T47D (cell line): ENCODE measurements at regions not wholly inside any gene's neighbourhood (a gene's known extent, or its start where the extent isn't known, plus 50 kb on each side); places are given as distances from the start of the nearest gene placed in this dataset.

Source experiments
- DNase-seq, 2 experiments: peaks; one replicate each; pipeline versions ENCODE4 v3.0.0 to v3.0.0-alpha.2; 2011 to 2012; ENCODE audit warnings: low read depth in 1 of 2, low spot score in 1 of 2
- JUND ChIP-seq: IDR thresholded peaks from 2 replicates; pipeline ENCODE4 v1.6.1; 2012; ENCODE audit warnings: low read depth
- in situ Hi-C: cut with HindIII; loops from 2 replicates; pipeline ENCODE4 v1.10.0; 2016; ENCODE audit warnings: low sequenced_read_pairs, low pct_unique_long_range_greater_than_20kb

DNA sequence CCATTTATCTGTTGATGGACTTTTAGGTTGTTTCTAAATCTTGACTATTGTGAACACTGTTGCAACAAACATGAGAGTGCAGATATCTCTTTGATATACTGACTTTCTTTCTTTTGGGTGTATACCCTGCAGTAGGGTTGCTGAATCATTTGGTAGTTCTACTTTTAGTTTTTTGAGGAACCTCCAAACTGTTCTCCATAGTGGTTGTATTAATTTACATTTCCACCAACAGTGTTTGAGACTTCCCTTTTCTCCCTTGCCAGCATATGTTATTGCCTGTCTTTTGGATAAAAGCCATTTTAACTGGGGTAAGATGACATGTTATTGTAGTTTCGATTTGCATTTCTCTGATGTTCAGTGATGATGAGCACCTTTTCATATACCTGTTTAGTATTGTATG, 330.0 kb downstream of the DDX10 start:
- in situ Hi-C loops: no loop called here
- DNase-seq: no peak
- TF ChIP-seq JUND: no peak

DNA sequence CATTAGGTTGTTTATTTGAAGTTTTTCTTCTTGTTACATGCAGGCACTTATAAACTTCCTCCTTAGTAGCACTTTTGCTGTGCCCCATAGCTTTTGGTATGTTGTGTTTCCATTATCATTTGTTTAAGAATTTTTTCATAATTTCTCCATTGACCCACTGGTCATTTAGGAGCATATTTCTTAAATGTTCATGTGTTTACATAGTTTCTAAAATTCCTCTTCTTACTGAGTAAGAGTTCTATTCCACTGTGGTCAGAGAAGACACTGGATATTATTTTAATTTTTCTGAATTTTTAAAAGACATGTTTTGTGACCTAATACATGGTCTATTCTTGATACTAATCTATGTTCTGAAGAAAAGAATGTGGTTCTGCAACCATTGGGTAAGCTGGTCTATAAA, 333.0 kb downstream of the DDX10 start:
- no peak for DNase-seq
- TF ChIP-seq JUND: no peak
- in situ Hi-C loops: no loop called here

DNA sequence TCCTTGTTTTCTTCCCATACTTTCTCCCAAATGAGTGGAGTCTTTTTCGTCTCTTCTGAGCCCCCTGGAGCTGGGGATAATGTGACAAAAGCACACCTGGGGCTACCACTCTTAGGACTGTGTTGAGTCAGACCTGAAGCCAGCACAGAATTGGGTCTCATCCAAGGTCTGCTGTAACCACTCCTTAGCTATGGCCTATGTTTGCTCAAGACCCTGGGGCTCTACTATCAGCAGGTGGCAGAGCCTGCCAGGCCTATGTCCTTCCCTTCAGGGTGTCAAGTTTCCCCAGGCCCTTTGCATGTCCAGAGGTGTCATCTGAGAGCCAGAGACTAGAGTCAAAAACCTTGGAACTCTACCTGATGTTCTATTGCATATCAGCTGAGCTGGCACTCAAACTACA, 335.7 kb downstream of the DDX10 start:
- in situ Hi-C loops: no loop called here
- no peak for DNase-seq
- no peak for TF ChIP-seq JUND

DNA sequence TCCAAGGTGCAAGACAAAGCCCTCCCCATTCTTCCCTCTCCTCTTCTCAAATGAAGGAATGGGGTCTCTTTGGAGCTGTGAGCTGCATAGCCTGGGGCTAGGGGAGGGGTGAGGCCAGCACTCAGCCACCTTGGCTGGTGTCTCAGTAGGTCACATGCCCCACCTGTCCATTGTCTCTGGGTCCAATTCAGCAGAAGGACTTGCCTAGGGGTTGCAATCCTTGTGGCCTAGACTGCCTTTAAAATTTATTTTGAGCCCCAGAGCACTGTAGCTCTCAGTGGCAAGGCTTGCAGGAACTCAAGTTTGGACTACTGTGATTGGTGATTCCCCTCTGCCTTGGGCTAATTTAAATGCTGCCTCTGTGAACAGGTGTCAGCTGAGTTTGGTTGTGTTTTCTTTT, 336.7 kb downstream of the DDX10 start:
- no peak for TF ChIP-seq JUND
- in situ Hi-C loops: no loop called here
- no peak for DNase-seq

DNA sequence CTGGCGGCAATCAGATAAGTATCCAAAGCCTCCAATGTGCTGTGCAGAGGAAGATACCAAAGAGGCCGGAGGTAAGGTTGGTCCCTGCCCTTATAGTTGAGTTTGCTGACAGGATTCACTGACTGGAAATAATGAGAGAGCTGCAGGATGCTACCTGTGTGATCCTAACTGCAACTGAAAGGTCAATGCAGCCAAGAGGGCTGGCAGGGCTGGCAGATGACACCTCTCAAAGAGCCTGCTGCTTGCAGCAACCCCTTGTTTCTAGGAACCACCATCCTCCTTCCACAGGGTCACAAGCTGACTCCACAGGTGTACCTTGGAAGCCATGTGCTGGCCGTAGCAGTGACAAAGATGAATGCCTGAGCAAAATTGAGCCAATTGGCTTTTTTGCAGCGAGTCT, 348.1 kb downstream of the DDX10 start:
- no peak for DNase-seq
- TF ChIP-seq JUND: no peak
- in situ Hi-C loops: no loop called here

DNA sequence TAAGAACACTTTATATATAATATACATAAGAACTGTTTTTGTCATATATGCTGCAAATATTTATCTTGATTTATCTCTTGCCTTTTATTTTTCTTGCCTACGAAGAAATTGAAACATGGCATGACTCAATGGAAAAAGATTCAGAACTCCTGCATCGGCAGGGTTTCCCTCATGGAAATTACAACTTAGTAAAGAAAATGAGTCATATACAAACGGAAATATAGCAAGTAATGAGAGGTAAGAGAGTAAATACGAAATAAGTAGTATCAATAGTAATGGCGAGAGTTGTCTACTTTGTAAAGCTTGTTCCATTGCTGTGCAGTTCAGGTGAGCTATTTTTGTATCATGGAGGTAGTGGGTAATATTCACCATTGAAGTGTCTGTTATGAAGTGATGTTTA, 350.4 kb downstream of the DDX10 start:
- TF ChIP-seq JUND: no peak
- in situ Hi-C loops: no loop called here
- no peak for DNase-seq

DNA sequence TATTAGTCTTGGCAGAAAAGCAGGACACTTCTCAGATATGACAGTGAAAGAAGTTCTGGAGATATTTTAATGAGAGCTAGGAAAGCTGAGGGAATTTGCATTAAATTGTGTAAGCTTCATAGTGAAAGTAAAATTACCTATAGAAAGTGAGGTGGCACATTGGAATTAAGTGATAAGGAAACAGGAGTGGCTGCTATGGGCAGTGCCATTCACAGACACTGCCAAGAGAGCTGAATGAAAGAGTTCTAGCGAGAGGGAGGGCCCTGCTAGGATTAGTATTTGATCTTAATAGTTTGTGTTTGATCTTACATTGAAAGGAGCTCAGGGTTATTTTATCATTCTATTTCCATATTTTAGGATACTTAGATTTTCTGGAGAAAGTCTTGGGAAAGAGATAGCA, 351.9 kb downstream of the DDX10 start:
- in situ Hi-C loops: no loop called here
- no peak for DNase-seq
- TF ChIP-seq JUND: no peak

DNA sequence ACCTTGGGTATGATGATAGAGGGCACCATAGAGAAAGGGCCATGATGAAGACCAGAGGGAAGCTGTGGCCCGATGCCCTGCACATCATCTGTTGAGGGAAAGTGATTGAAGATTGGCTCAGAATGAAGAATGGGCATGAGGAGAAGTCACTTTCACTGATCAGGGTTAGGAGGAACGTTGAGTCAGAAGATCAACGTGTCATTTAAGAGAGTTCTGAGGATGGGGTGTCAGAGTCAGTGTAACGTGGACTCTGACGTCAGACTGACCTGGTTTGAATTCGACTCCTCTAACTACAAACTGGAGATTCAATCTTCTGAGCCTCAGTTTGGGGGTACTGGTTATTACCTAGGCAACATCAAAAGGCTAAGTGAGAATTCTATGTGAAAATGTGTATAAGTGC, 352.6 kb downstream of the DDX10 start:
- no peak for TF ChIP-seq JUND
- in situ Hi-C loops: no loop called here
- no peak for DNase-seq

DNA sequence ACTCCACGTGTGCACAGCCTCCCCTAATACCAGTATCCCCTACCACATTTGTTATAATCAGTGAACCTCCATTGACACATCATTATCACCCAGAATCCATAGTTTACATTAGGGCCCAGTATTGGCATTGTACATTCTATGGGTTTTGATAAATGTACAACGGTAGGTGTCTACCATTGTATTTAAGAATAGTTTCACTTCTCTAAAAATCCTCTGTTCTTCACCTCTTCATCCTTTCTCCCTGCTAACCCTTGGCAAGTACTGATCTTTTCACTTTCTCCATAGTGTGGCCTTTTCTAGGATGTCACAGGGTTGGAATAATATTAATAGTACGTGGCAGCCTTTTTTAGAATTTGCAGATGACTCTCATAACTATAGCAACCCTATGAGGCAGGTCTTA, 353.8 kb downstream of the DDX10 start:
- in situ Hi-C loops: no loop called here
- DNase-seq: no peak
- TF ChIP-seq JUND: no peak

DNA sequence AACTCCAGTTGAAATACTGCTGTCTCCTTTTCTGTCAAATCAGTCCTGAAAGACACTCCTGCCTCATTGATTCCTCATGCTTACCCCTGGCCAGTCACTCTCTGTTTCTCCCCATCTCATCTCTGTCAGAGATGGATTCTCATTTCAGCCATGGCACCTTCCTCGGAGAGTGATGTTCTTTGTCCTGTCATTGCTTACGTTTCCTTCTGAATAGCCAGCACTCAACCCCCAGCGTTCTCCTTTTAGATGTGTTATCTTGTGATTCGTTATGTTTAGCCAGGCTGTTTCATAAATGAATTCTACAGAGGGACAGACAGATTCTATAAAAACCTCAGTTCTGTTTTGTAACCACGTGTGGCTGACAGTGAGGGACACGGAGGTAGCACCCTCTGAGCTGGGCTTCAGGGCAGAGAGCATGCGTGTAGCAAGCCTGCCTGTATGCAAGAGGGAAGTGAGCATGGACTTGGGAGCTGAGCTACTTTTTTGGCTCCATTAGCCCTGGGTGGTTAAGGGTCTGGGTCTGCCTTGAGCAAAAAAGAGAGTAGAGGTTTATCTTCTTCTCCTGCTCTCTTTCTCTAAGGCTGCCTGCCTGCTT, 354.6 kb downstream of the DDX10 start:
- in situ Hi-C loops: no loop called here
- no peak for DNase-seq
- no peak for TF ChIP-seq JUND

DNA sequence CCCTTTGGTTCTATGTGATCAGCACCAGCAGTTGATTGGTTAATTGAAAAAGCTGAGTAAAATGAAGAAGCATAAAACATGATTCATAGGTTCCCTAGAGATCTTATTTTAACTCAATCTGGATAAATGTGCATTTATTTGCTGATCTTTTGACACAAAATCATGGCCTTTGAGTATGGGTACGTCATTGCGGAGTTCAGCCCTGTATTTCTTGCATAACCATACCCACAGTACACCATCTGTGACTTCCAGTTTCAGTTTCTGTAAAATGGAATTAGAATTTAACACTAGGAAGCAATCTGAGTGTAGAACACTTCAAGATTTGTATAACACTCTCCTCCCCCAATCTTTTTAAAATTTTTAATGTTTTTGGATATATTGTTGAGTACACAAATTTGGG, 358.2 kb downstream of the DDX10 start:
- in situ Hi-C loops: no loop called here

DNA sequence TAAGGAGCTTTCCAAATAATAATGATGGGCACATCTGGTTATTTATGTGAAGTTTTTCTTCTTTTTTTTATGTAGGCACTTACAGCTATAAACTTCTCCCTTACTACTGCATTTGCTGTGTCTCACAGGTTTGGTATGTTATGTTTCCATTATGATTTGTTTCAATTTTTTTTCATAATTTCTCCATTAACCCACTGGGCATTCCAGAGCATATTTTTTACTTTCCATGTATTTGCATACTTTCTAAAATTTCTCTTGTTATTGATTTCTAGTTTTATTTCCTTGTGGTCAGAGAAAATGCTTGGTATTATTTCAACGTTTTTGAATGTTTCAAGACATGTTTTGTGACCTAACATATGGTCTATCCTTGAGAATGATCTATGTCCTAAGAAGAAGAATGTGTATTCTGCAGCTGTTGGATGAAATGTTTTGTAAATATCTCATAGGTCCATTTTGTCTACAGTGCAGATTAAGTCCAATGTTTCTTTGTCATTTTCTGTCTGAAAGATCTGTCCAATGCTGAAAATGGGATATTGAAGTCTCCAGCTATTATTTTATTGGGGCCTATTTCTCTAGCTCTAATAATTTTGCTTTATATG, 362.1 kb downstream of the DDX10 start:
- in situ Hi-C loops: no loop called here
- no peak for TF ChIP-seq JUND
- DNase-seq: no peak

More for the DNA sequence above, 358.2 kb downstream of the DDX10 start:
- no peak for TF ChIP-seq JUND
- no peak for DNase-seq

DNA sequence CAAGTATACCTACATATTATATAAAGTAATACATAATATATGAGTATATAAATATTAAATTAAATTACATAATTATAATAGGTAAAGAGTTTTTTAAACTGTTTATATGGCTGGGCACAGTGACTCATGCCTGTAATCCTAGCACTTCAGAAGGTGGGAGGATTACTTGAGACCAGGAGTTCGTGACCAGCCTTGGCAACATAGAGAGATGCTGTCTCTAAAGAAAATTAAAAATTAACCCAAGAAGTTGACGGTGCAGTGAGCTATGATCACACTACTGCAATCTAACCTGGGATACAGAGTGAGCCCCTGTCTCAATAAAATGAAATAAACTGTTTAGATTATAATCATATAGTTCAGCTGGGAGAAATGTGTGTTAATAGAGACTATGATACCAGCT, 363.0 kb downstream of the DDX10 start:
- in situ Hi-C loops: no loop called here
- no peak for DNase-seq
- TF ChIP-seq JUND: no peak

DNA sequence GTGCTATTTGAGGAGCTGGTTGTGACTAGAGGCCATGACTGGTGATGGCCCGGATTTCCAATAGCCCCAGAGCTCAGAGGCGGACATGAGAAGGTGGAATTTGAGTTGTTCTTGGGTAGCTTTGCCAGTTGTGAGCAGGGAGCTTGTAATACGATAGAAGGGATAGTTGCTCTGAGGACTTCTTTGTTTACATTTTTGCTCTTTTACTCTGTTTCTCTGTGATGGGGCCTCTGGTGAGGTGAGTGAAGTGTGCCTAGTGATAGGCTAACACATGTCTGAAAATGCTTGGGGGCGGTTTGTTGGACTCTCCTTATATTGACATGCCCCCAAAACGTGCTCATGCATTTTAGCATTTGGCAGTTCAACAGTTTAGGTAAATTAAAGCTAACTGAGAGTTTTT, 365.1 kb downstream of the DDX10 start:
- DNase-seq: no peak
- in situ Hi-C loops: no loop called here
- TF ChIP-seq JUND: no peak
